ENCODE measurements at regions not wholly inside any gene's neighbourhood (a gene's known extent, or its start where the extent isn't known, plus 50 kb on each side); places are given as distances from the start of the nearest gene placed in this dataset.
A peak's percentile ranks its signal among the peaks of the same experiment; 100 is the strongest.
"Not testable (repeated sequence)": the region's sequence is repeated elsewhere in the genome, so short reads cannot be mapped to it uniquely, and the experiment has no call there.

DNA sequence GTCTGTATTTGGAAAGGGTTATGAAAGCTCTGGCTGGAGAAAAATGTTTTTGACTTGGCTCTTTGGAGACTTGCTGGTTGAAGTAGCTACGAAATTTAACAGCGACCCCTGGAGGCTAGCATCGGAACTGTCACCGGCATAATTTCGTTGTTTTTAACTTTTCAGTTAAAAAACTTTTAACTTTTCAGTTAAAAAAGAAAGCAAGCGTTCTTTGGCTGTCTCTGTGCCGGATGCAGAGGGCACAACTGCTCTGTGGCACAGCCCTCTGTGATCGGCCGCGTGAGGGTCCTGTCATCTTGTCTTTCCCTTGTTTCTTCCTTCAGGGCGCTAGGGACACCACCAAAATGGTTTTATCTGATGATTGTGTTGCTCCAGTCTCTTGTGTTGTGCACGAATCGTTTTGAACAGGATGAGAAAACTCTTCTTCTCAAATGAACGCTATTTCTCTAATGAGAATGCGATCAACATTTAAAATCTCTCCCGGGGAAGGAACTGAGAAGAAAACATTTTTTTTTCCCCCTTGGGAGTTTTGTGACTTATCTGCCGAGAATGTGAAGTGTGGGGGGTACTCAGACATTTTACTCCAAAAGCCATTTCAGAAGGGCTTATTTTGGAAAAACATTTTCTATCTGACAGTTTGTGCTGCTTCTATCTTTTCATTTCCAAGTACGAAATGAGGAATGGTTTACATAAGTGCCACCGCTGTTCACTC is 57.1 kb downstream of the ADCYAP1 start:
- DNase-seq, result no peak

DNA sequence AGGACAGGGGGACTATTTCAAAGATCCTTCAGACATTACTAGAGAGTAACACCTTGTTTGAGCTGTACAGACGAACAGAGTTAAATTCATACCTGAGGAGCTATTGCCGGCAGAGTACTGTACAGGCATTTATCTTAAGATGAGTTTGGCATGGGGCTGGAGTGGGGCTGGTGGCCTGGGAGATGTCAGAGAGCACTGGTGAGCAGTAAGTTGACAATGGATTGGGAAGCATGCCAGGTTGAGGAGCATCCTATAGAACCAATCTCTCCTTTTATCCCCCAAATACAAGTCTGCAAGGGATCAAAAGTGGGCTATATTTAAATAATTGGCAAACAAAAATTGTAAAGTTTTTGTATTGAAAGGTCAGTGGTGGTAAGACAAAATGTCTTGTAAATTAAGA is 58.6 kb downstream of the ADCYAP1 start:
- no peak for DNase-seq

DNA sequence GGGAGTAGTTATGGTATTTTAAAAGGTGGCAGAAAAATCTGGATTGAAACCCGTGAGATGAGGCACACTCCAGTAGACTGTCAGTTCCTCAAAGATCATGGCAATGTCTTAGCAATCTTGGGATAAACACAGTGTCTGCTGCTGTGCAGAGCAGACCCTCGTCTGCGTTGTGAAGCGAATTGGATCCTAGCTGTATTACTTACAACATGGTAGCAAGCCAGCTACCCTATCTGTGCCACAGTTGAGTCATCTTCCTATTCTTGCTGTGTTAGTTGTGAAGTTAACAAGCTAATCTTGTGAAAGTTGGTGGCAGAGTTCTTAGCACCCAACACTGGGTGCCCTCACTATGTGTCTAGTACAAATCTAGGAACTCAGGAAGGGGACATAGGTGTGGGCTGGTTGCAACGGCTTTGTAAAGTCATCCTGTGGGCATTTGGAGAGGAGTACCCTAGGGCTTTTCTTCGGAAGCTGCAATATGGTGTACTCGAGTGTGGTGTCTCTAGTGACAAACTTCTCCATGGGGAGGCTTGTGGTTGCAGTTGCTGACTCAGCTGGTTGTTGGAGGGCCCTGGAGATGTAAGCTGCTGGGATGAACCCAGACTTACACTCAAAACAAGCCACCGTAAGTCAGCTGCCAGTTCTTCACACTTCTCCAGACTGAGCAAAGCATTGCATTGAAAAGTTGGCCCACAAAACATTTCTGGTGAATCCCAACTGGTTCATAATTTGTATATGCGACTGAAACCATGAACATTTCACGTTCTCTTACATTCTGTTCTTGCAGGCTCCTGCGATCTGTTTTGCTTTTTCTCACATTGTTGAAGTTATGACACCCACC is 61.5 kb downstream of the ADCYAP1 start:
- no peak for DNase-seq

DNA sequence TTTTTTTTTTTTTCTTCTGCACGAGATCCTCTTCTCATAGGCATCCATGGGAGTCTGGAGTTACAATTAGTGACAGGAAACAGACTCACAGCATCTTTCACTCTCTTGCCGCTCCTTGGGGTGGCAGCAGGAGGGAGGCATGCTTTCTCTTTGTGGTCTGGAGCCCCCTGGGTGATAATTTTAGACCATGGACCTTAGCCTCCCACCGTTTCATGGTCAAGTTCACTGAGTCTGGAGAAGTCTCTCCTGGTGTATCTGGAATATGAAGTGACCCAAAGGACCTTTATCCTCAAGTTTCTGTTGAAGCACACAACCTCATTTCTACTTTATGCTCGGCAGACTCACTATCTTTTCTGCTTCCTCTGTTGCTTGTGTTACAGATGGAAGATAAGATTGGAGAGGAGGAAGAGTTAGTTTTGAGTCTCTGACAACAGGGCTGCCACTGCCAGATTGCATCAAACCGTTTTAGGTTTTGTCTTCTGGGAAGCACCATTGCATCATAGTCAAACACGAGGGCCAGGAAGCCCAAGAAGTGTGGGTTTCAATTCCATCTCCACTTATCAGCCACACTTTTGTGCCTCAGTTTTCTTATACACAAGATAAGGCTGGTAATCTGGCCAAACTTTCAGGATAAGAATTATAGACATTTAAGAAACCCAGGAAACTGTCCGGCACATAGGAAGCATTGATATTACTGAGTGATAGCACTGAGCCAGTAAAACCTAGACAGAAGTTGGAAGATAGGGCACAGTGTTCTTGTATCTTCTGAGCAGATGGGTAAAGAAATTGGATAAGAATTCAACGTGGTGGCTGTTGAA is 62.3 kb downstream of the ADCYAP1 start:
- no peak for DNase-seq

DNA sequence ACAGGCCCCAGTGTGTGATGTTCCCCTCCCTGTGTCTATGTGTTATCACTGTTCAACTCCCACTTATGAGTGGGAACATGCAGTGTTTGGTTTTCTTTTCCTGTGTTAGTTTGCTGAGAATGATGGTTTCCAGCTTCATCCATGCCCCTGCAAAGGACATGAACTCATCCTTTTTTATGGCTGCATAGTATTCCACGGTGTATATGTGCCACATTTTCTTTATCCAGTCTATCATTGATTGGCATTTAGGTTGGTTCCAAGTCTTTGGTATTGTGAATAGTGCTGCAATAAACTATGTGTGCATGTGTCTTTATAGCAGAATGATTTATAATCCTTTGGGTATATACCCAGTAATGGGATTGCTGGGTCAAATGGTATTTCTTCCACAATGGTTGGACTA is 64.2 kb downstream of the ADCYAP1 start:
- DNase-seq, result not testable (repeated sequence)

DNA sequence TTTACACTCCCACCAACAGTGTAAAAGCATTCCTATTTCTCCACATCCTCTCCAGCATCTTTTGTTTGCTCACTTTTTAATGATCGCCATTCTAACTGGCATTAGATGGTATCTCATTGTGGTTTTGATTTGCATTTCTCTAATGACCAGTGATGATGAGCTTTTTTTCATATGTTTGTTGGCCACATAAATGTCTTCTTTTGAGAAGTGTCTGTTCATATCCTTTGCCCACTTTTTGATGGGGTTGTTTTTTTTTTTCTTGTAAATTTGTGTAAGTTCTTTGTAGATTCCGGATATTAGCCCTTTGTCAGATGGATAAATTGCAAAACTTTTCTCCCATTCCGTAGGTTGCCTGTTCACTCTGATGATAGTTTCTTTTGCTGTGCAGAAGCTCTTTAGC is 64.6 kb downstream of the ADCYAP1 start:
- not testable (repeated sequence) for DNase-seq

DNA sequence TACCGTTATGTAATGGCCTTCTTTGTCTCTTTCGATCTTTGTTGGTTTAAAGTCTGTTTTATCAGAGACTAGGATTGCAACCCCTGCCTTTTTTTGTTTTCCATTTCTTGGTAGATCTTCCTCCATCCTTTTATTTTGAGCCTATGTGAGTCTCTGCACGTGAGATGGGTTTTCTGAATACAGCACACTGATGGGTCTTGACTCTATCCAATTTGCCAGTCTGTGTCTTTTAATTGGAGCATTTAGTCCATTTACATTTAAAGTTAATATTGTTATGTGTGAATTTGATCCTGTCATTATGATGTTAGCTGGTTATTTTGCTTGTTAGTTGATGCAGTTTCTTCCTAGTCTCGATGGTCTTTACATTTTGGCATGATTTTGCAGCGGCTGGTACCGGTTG is 69.9 kb downstream of the ADCYAP1 start:
- DNase-seq, result not testable (repeated sequence)

DNA sequence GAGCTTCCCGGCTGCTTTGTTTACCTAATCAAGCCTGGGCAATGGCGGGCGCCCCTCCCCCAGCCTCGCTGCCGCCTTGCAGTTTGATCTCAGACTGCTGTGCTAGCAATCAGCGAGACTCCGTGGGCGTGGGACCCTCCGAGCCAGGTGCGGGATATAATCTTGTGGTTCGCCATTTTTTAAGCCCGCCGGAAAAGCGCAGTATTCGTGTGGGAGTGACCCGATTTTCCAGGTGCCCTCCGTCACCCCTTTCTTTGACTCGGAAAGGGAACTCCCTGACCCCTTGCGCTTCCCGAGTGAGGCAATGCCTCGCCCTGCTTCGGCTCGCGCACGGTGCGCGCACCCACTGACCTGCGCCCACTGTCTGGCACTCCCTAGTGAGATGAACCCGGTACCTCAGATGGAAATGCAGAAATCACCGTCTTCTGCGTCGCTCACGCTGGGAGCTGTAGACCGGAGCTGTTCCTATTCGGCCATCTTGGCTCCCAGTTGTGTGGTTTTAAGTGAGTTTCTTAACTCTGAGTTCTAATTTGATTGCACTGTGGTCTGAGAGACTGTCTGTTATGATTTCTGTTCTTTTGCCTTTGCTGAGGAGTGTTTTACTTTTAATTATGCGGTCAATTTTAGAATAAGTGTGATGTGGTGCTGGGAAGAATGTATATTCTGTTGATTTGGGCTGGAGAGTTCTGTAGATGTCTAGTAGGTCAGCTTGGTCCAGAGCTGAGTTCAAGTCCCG is 71.9 kb downstream of the ADCYAP1 start:
- DNase-seq, result not testable (repeated sequence)

DNA sequence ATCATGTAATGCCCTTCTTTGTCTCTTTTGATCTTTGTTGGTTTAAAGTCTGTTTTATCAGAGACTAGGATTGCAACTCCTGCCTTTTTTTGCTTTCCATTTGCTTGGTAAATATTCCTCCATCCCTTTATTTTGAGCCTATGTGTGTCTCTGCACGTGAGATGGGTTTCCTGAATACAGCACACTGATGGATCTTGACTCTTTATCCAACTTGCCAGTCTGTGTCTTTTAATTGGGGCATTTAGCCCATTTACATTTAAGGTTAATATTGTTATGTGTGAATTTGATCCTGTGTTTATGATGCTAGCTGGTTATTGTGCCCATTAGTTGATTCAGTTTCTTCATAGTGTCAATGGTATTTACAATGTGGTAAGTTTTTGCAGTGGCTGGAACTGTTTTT is 72.7 kb downstream of the ADCYAP1 start:
- DNase-seq, result not testable (repeated sequence)

DNA sequence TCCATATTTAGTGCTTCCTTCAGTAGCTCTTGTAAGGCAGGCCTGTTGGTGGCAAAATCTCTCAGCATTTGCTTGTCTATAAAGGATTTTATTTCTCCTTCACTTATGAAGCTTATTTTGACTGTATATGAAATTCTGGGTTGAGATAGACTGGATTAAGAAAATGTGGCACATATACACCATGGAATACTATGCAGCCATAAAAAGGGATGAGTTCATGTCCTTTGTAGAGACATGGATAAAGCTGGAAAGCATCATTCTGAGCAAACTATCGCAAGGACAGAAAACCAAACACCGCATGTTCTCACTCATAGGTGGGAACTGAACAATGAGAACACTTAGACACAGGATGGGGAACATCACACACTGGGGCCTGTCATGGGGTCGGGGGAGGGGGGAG is 73.1 kb downstream of the ADCYAP1 start:
- not testable (repeated sequence) for DNase-seq

DNA sequence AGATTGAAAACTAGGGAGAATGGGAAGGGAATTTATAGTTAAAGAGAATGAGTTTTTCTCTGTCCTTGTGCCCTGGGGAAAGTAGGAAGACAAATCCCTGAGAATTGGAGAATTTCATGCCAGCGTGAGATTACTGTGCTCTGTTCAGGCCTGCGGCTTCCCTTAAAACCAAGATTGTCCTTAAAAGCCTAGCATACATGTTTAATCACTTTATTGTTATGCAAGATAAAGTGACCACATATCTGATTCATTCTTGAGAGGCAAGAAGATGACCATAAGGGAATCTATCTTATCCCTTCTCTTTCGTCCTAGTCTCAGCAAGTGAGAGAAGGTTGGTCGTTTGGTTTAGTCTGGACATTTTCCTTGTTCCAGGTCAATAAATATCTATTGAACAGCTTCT is 75.9 kb downstream of the ADCYAP1 start:
- no peak for DNase-seq

DNA sequence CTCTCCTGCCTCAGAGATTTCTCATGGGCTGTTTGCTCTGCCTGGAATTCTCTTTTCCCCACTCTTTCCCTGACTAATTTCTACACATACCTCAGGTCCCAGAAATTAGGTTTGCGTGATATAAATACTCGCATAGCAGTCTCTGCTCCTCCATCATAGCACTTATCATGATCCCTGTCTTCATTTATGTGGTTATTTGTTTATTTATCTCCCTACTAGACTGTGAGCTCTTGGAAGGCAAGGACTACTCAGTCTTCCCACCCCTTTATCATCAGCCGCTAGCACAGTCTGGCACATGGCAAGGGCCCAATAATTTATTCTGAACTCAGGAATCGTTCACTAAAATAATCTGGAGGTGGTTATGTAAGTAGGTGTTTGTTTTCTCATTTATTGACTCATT is 79.3 kb downstream of the ADCYAP1 start:
- no peak for DNase-seq

DNA sequence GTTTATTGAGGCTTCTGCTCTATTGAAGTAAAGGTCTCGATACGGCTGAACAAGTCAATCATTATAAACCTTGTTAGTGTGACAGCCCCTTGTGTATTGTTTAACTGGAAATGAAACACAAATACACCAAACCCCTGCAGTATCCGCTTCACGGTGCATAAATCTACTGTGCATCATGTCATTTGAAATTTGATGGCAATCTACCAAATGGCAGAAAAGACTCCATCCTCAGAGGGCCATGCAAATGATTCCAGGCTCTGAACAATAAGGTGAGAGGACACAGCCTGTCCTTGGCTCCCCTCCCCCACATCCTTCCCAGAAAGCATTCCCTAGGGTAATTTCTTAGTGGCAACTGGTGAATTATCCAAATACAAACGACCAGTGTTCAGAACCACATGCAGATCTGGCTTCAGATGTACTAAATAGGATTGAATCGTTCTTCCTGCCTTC is 80.6 kb downstream of the ADCYAP1 start:
- peak; percentile 73 for DNase-seq

DNA sequence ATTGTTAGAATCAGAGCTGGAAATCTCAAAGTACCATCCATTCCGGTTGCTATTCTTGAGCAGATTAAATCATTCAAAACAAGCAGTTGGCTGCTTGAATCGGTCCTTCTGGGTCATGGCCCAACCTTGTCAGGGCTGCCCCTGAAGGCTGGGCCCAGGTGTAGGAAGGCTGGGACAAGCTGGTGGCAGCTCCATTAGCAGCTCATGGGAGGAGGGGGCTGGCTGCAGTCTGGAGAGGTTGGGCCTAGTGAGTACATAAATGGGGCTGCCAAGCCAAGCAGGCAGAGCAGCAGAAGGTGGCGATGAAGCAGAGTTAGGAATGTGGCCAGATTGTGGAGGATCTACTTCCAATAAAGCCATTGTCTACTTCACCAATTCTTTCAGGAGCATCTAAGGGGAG is 81.4 kb downstream of the ADCYAP1 start:
- DNase-seq, result no peak

DNA sequence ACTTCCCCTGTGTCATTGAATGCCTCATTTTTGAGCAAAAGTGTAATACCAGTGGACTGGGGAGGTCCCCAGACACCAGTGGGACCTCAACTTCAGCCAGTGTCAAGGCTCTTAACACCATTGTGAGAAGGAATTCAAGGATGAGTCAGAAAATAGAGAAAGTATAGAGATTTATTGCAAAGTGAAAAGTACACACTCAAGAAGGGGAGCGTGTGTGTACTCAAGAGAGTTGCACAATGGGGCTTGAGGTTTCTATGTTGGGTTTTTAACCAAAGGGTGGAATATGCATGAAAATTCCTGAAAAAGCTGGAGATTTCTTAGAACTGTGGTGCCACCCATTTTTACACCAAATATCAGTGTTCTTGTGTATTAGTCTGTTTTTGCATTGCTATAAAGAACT is 81.9 kb downstream of the ADCYAP1 start:
- no peak for DNase-seq

DNA sequence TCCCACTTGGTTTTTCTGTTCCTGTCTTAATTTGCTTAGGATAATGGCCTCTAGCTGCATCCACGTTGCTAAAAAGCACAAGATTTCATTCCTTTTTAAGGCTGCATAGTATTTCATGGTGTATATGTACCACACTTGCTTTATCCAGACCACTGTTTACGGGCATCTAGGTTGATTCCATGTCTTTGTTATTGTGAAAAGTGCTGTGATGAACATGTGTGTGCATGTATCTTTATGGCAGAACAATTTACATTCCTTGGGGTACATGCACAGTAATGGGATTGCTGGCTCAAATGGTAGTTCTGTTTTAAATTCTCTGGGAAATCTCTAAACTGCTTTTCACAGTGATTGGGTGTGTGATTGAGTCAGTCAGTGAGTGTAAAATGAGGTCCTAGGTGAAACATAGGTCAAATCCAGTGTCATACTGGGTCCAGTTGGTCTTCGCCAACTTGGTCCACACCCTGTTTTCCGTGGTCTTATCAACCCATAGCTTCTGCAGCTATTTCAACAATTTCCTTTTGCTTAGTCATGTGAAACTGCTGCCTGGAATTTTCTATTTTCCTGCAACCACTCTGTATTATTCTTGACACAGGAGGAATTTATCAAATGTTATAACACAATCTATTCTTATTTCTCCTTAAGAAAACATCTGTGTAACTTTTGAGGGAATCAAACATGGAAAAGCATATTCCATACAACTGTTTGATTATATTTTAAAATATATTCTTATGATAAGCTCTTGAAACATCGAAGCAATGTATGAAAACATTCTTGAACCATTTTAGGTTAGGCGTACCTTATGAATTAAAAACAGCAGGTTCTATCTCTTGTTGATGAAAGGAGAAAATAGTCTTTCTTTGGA is 82.9 kb downstream of the ADCYAP1 start:
- DNase-seq, result no peak

DNA sequence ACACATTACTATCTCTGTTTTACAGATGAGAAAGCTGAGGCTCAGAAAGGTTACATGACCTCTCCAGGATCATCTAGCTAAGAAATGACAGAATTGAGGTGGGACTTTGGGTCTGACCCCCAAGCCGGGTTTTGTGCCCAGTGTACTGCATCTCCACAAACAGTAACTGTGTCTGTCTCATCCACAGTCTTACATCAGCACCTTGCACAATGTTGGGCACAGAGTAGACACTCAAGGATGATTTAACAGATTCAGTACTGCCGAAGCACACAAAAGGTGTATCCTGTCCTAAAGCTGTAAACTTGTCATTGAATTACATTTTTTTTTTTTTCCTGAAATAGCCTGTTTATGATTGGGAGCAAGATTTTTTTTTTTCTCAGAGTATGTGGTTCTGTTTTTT is 84.8 kb downstream of the ADCYAP1 start:
- DNase-seq, result no peak

DNA sequence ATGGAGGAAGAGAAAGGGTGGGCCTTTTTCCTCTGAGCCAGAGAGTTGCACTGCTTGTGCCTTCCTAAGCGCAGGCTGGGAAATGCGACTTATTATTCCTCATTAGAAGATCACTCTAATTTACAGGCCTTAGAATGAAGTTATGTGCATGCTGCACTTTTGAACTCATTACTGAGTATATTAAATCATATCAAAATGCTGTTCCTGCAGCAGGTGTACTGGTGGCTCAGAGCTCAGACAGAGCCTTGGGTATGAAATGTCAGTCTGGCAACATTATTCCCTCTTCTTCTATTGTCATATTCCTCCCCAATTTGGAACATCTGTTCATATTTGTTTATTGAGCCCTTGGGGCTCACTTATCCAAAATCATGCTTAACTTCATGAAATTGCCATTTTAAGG is 85.5 kb downstream of the ADCYAP1 start:
- no peak for DNase-seq

DNA sequence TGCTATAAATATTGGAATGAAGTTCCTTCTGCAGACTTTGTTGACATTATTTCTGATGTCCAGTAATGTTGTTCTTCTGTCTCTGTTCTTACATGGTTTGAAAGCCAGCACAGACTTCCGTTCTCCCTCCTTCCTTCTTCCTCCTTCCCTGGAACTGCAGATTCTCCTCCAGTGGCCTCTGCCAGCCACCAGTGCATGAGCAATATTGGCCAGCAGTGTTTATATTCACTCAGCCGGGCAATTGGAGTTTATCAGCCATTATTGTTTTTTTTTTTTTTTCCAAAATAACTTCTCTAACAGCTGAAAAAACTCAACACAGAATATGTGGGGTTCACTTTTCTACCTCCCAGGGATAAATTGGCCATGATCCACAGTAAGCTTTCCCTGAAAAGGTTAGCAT is 86.8 kb downstream of the ADCYAP1 start:
- no peak for DNase-seq

DNA sequence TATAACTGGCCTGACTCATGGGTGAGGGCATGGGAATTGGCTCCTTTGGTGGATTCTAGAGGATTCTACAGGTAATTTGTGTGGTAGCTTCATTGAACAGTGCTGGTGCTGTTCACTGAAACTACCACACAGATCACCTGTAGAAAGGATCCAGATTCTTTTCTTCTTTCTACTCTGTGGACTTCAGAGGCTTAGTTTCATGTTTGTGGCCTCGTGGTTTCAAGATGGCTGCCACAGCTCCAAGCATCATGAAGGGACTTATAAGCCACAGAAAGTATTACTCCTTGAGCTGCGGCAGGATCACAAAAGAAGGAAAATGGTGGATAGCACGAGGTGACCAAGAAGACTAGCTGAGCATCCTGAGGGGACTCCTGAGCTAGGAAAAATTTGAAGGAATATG is 88.9 kb downstream of the ADCYAP1 start:
- DNase-seq, result no peak

DNA sequence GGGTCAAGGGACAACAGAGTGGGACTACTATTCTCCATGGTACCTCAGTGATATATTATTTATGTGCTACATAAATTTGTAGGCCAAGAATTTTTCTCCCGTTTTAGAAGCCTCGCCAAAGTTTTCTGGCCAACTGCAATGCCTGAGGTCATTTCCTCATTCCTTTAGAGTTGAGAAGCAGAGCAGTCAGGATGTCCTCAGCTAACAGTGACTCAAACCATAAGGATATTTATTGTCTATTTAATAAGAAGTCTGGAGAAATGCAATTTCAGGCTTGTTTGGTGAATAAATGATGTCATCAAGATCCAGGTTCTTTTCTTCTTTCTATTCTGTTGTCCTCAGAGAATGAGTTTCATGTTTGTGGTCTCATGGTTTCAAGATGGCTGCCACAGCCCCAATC is 91.0 kb downstream of the ADCYAP1 start:
- DNase-seq, result no peak

DNA sequence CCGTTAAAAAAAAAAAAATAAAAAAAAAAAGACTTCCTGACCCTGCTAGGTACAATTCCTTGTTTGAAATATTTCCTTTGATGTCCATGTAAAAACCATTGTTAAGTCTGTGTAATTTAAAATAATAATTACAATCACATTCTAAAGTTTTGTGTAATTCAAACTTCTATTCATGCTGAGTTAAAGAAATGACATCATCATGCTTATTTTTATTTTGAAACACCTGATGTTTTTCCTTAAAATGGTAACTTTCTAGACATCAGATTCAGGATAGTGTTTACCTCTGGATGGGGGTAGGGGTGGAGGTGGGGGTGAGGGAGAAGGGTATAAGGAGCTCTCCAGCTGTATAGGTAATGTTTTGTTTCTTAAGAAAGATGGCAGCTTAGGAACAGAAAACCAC is 92.8 kb downstream of the ADCYAP1 start:
- DNase-seq, result no peak
